ENCODE measurements at regions not wholly inside any gene's neighbourhood (a gene's known extent, or its start where the extent isn't known, plus 50 kb on each side); places are given as distances from the start of the nearest gene placed in this dataset.

- Histone ChIP-seq H3K9me3 (no peaks in the 10 kb centered on the region), H3K4me3 (no peak overlapping the region), H3K27ac (no peak overlapping the region), H3K27me3 (no peaks in the 10 kb centered on the region), H3K36me3 (no peaks in the 10 kb centered on the region), H3K4me1 (peaks cover 0 to 4% (median 0%) of the 10 kb centered on the region in 3 donors)
- FAIRE-seq: no peak
- intact Hi-C loops (cut with DNase I): loop anchor here in 2 of 3 donors (5.0 kb wide), 1 partner anchor 539 kb away; no protein-coding TSS in a partner anchor
- peak in 1 of 6 donors; percentile 16 for DNase-seq
- ATAC-seq: peak in 3 of 4 donors; percentile 59 to 63 (median 61)
- 51 to 53% methylated on average over 15 of the region's 15 CpGs for WGBS, 2 donors
- TF ChIP-seq CTCF (IDR thresholded peaks at IDR 0.05): peak in 3 of 4 donors; percentile 10 to 47 (median 25)
Observed at GRCh38 chr2:225122583-225123486, 80.6 kb upstream of the DOCK10 start.

GRCh38 chr2:225122007-225122406 lies 79.7 kb upstream of the DOCK10 start:
- peaks cover 0 to 4% (median 0%) of the 10 kb centered on the region in 3 donors for H3K4me1 ChIP-seq
- no peak for DNase-seq
- no peak overlapping the region for H3K27ac ChIP-seq
- H3K36me3 ChIP-seq: no peaks in the 10 kb centered on the region
- TF ChIP-seq CTCF (IDR thresholded peaks at IDR 0.05): no peak
- 79 to 86% methylated on average over 8 of the region's 8 CpGs for WGBS, 2 donors
- FAIRE-seq: no peak
- no peak for ATAC-seq
- no peaks in the 10 kb centered on the region for H3K9me3 ChIP-seq
- no peaks in the 10 kb centered on the region for H3K27me3 ChIP-seq
- intact Hi-C loops (cut with DNase I): loop anchor here in 2 of 3 donors (5.0 kb wide), 1 partner anchor 540 kb away; no protein-coding TSS in a partner anchor
- no peak overlapping the region for H3K4me3 ChIP-seq

GRCh38 chr2:225120186-225120585 lies 77.9 kb upstream of the DOCK10 start:
- FAIRE-seq: no peak
- intact Hi-C loops (cut with DNase I): loop anchor here in 2 of 3 donors (5.0 kb wide), 1 partner anchor 542 kb away; no protein-coding TSS in a partner anchor
- no peak for DNase-seq
- Histone ChIP-seq H3K9me3 (no peaks in the 10 kb centered on the region), H3K36me3 (no peaks in the 10 kb centered on the region), H3K27me3 (no peaks in the 10 kb centered on the region), H3K4me1 (peaks cover 0 to 4% (median 0%) of the 10 kb centered on the region in 3 donors), H3K4me3 (no peak overlapping the region), H3K27ac (no peak overlapping the region)
- TF ChIP-seq CTCF (IDR thresholded peaks at IDR 0.05): no peak
- WGBS, 2 donors: 34 to 47% methylated on average over 1 of the region's 1 CpG
- no peak for ATAC-seq

GRCh38 chr2:225117051-225117716 lies 74.9 kb upstream of the DOCK10 start:
- ATAC-seq: no peak
- no peak overlapping the region for H3K27ac ChIP-seq
- TF ChIP-seq CTCF (IDR thresholded peaks at IDR 0.05): no peak
- no peaks in the 10 kb centered on the region for H3K36me3 ChIP-seq
- H3K9me3 ChIP-seq: no peaks in the 10 kb centered on the region
- H3K27me3 ChIP-seq: no peaks in the 10 kb centered on the region
- no peak overlapping the region for H3K4me3 ChIP-seq
- WGBS, 2 donors: 70 to 82% methylated on average over 2 of the region's 2 CpGs
- intact Hi-C loops (cut with DNase I): no loop called here
- FAIRE-seq: no peak
- H3K4me1 ChIP-seq: no peaks in the 10 kb centered on the region
- no peak for DNase-seq
